GM18505 (cell line): ENCODE measurements at regions not wholly inside any gene's neighbourhood (a gene's known extent, or its start where the extent isn't known, plus 50 kb on each side); places are given as distances from the start of the nearest gene placed in this dataset.
"Not testable (repeated sequence)": the region's sequence is repeated elsewhere in the genome, so short reads cannot be mapped to it uniquely, and the experiment has no call there.

Experiments
- ATAC-seq: cut with Tn5 transposase; IDR thresholded peaks from one replicate; pipeline ENCODE4 v1.9.1; 2021; ENCODE audit not compliant: unreplicated experiment
- POLR2A ChIP-seq: IDR thresholded peaks from 4 replicates; pipeline ENCODE4 v1.6.1; 2011; ENCODE audit warnings: borderline replicate concordance; ENCODE audit not compliant: insufficient read depth, insufficient read length; ENCODE audit errors: extremely low read depth

GRCh38 chr7:108659867-108660266 is 90.2 kb downstream of the DNAJB9 start:
- no peak for TF ChIP-seq POLR2A
- ATAC-seq, result no peak

DNA sequence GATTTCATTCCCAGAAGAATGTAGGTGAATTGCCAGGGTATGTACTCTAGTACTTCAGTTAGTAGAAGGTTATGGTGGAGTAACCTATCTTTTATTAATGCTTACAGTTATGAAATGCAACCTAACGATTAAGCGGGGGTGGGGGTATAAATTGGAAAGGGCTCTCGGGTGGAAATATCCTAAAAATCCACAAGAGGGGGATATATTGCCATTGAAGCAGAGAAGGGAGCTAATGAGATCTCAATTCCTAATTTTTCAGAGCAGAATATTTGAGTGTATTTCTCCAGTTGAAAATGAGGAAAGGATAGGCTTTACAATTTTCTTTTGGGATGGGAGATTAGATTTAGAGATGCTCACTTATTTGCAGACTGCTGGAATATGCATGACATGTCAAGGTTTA is 90.8 kb downstream of the DNAJB9 start:
- ATAC-seq, result no peak
- TF ChIP-seq POLR2A, result no peak

DNA sequence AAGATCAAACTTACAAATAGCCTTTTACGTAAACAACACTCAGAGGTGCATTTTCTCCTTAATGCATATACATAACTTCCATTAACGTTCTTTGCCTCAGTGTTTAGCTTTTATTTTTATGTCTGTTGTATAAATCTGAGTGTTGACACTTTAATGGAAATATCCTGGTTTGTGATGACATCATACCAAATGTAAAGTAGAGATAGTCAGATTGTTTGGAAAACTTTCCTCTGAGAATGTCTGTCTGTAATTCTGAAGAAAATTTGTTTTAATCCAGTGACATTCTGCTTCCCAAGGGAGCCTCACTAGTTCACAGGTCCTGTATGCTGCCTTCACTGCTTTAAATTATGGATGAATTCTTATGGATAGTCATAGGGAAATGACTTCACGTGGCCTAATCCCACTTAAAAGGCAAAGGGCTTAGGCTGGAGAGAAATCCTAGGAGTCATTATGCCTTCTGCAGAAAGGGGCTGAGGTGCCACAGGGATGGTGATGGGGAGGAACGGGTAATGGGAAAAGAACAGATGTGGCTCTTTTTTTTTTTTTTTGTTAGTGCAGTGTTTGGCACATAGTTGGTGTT is 93.2 kb downstream of the DNAJB9 start:
- no peak for TF ChIP-seq POLR2A
- ATAC-seq, result no peak

GRCh38 chr7:108663701-108664100 is 94.0 kb downstream of the DNAJB9 start:
- no peak for TF ChIP-seq POLR2A
- no peak for ATAC-seq

DNA sequence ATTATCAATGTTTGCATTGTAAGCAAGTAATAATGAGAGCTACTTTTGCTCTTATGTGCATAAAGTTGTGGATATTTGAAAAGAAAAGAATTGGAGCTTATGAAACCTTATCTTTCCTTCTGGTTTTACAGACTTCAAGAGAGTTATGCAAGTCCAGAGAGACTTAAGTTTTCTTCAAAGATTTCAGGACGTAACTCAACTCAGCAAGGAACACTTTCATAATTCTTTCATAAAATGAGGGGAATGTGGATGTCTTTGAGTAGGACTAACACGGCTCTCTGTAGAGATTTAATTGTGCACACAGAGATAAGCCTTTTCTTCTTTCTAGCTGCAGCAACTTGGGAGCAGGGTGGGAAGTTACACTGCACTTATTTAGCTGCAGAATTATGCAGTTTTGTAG is 97.5 kb downstream of the DNAJB9 start:
- no peak for ATAC-seq
- no peak for TF ChIP-seq POLR2A

GRCh38 chr7:108669958-108670357 is 100.3 kb downstream of the DNAJB9 start:
- no peak for ATAC-seq
- TF ChIP-seq POLR2A, result no peak

DNA sequence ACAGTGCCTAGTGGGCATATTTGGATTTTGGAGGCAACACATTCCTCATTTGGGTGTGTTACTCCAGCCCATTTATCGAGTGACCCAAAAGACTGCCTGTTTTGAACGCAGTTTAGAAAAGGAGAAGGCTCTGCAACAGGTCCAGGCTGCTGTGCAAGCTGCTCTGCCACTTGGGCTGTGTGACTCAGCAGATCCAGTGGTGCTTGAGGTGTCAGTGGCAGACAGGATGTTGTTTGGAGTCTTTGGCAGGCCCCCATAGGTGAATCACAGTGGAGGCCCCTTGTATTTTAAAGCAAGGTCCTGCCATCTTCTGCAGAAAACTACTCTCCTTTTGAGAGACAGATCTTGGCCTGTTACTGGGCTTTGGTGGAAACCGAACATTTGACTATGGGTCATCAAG is 104.0 kb downstream of the DNAJB9 start:
- ATAC-seq, result not testable (repeated sequence)

DNA sequence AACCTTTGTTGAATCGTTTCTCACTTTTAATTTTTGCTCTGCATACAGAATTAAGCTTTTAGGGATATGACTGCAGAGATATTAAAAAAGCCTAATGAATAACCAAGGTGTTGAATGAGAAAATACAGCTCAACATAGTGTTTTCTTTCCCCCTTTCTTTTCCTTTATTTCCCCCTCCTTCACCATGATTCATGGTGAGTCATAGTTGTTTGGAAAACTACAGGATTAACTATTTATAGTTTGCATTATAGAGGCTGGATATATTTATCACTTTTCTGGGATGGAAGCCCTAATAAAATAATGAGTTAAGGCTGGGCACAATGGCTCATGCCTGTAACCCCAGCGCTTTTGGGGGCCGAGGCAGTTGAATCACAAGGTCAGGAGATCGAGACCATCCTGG is 115.0 kb downstream of the DNAJB9 start:
- no peak for ATAC-seq
- no peak for TF ChIP-seq POLR2A

- ATAC-seq, result no peak
These were observed 116.8 kb downstream of the DNAJB9 start for GRCh38 chr7:108686494-108686893.

DNA sequence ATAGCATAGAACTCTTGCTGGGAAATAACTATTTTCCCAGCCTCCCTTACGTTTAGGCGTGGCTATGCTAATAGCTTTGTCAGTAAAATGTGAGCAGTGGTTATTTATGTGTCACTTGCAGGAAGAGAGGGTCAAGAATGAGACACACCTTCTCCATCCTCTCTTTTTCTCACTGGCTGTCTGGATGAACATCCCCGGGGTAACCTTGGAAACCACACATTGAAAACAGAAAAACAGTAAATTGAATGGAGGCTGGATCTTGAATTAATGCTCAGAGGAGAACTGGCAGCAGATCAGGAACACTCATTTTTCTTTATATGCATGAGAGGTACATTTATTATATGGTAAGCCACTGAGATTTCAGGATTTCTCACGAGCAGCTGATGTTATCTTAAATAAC is 127.6 kb downstream of the DNAJB9 start:
- no peak for ATAC-seq
- no peak for TF ChIP-seq POLR2A

More at GRCh38 chr7:108686494-108686893, 116.8 kb downstream of the DNAJB9 start:
- TF ChIP-seq POLR2A, result no peak

DNA sequence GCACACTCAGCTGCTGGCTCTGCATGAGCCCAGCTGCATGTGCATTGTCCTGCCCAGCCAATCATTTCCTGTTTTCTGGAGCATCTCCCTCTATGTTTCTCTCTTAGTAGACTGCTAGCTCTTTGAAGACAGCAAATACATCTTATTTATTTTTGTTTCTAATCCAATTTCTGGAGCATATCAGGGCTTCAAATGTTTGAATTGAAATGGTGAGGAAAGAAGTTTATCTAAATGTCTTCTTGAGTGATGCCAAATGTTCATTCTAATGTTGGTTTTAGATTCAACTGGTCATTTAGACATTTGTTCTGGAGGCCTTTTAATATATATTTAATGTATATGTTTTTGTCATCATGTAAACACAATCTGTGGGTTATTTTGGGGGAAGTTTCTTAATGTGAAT is 141.9 kb downstream of the DNAJB9 start:
- no peak for ATAC-seq

DNA sequence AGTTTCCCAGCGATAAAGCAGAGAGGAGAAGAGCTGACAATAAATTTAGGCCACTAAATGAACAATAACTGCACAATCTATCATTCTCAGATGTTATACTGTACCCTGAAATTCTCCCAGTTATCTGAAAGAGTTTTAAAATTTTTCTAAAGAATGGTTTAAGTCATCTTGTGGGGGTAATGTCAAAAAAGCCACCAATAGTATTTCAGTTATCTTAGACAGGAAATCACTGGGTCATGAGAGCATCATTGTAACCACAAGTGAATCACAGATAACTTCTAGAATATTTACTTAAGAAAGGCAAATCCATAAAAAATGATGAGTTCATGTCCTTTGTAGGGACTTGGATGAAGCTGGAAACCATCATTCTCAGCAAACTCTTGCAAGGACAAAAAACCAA is 147.1 kb downstream of the DNAJB9 start:
- no peak for TF ChIP-seq POLR2A
- no peak for ATAC-seq

More for the DNA sequence above, 141.9 kb downstream of the DNAJB9 start:
- TF ChIP-seq POLR2A, result no peak

DNA sequence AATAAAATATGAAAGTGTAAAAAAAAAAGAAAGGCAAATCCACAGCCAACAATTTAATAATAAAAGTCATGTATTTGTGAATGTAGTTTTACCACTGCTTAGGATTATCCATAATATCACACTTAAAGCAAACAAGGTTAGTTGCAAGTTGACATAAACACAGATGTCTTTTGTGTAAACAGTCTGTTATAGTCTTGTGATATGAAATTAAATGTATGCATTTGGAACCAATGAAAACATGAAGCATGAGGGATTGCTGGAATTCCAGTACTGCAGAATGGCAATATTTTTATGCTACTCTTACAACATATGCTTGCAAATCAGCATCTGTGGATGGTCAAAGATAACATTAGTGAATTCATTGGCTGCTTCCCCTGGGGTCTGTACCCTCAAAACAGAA is 148.1 kb downstream of the DNAJB9 start:
- no peak for TF ChIP-seq POLR2A
- ATAC-seq, result no peak

DNA sequence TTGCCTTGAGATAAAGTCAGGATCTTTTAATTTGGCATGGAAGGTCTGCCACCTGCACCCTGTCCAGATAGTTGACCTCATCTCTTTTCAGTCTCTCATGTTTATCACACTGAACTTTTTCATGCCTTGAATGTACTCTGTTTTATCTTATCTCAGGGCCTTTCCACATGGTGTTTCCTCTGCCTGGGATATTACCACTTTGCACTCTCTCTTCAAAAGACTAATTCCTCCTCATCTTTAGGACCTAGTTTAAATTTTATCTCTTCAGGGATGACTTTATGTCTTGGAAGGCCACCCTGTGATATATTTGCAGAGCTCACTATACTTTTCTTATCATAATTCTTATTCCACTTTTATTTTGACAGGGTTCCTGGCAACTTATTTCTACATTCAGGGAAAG is 150.0 kb downstream of the DNAJB9 start:
- ATAC-seq, result no peak
- TF ChIP-seq POLR2A, result no peak

GRCh38 chr7:108722561-108722960 is 152.9 kb downstream of the DNAJB9 start:
- TF ChIP-seq POLR2A, result no peak
- ATAC-seq, result no peak
